NCI-H1092 (cell line): ENCODE measurements at regions not wholly inside any gene's neighbourhood (a gene's known extent, or its start where the extent isn't known, plus 50 kb on each side); places are given as distances from the start of the nearest gene placed in this dataset.

Experiments
- DNase-seq: peaks from one replicate; lab custom pipeline; 2025; lab: John Stamatoyannopoulos, UW

DNA sequence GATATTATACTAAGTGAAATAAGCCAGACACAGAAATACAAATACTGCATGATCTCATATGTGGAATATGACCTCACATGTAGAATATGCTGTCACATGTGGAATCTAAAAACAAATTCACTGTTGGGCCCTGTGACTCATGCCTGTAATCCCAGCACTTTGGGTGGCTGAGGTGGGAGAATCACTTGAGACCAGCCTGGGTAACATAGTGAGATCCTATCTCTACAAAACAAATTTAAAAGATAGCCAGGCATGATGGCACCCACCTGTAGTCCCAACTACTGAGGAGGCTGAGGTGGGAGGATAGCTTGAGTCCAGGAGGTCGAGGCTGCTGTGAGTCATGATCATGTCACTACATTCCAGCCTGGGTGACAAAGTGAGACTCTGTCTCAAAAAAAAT, 160.3 kb downstream of the PTEN start:
- no peak for DNase-seq

DNA sequence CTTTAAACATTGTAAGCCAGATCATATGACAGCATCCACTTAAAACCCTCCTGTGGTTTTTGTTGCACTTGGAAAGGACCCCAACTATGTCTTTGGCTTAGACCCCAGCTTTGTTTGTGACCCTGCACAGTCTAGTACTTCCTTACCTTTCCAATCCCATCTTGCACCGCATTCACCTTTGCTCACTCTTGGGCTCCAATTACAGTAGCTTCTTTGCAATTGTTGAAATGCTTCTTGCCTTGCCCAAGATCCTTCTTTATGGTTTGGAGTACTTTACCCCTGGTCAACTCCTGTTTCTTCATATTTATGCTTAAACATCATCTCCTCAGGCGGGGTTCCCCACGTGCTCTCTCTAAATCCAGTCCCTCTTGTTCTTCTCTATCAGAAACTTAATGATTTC, 162.6 kb downstream of the PTEN start:
- DNase-seq: no peak

DNA sequence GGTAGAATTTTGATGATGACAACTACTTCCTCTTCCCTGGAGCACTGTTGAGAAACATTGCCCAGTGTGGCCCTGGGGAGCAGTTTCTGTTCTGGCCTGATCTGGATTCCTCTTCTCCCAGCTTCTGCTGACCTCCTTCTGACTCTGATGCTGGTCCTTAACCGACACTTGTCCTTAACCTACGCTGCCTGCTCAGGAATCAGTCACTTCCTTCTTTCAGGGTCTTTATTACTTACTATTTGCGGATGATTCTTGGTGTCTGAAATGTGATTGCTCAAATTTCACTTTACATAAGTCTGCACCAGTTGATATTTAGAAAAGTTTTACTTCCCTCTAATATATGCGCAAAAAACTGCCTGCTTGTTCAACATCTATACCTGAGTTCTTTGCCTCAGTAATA, 164.1 kb downstream of the PTEN start:
- no peak for DNase-seq

DNA sequence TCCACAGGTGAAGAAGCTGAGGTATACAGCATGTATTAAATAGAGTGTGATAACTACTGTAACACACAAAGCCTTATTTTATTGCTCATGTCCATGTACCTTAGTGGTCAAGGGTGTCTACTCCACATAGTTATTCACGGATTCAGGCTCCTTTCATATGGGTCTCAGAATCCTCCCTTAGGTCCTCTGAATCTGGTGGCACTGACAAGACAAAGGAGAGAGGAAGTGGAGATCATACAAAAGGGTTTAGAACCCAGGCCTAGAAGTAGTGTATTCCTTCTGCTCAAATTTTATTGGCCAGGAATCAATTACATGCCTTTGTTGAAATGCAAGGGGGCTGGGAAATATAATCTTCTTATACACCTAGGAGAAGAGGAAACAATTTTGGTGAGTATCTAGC, 164.6 kb downstream of the PTEN start:
- no peak for DNase-seq

DNA sequence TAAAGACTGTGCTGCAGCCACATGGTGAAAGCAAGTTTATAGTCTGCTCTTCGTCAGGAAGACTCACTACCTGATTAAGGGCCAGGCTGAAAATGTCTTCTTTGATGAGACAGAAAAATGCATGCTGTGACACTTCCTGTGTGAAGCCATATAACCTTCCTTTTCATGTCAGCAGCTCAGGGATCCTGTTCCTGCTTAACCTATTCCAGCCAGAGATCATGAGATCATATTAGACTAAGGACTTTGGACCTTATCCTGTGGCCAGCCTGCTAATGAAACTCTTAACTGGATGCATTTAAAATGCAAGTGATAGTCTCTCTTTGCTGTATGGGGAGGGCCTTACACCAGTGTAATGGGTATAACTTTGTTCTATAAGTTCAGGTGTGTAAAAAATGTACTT, 165.2 kb downstream of the PTEN start:
- no peak for DNase-seq

DNA sequence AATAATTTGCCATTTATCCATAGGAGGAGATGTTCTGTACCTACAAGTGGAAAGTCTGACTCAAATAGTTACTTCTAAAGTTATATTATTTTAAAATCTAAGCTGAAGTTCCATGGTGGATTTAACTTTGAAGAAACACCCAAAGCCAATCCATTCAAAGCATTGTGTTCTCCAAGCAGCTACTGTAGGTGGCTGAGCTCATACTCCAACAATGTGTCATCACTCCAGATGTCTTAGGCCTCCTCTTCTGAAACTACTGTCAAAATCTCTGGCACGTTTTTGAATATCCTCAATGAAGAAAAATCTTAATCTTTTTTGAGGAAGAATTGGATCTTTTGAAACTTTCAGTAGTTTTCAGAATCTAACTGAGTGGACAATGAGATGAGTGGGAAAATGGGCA, 169.1 kb downstream of the PTEN start:
- DNase-seq: no peak

DNA sequence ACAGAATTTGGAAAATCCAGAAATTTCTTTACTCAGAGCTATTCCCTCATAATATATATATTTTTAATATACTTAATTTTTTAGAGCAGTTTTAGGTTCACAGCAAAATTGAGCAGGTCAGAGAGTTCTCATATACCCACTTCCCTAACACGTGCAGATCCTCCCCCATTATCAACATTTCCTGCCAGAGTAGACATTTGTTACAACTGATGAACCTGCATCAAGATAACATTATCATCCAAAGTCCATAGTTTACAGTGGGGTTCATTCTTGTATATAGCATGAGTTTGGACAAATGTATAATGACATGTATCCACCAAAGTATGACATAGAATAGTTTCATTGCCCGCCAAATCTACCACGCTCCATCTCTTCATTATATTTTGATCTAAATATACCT, 170.0 kb downstream of the PTEN start:
- no peak for DNase-seq

DNA sequence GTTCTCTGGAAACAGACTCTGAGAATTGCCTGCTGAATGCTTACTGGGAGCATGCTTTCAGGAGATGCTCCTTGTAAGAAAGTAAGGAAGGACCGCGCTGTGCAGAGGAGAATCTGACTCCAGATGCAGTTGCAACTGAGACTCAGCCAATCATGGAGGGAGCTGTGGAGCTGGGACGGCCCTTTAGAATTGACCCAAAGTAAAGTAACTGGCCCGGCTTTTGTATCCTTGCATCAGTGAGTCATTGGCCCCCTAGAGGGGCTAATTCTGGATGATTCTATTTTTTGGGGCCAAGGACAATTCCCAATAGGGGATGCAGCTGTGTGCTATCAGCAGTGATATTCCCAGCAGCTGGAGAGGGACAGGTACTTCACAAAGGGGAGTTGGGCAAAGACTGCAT, 170.4 kb downstream of the PTEN start:
- DNase-seq: no peak

DNA sequence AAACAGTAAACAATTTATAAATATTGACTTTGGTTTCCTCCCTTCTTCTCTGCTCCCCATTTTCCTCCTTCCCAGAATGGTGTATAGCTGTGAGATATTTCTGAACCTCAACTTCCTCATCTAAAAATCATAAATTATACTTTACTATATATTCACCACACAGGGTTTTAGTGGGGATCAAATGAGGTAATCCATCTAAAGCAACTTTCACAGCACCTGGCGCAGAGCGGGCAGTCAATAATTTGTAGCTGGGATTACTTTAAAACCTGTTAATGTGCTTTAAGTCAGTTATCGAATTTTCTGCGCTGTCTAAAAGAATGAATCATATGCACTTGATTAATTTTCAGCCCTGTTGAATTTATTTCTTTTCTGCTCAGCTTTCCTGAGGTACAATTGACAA, 172.7 kb downstream of the PTEN start:
- no peak for DNase-seq

DNA sequence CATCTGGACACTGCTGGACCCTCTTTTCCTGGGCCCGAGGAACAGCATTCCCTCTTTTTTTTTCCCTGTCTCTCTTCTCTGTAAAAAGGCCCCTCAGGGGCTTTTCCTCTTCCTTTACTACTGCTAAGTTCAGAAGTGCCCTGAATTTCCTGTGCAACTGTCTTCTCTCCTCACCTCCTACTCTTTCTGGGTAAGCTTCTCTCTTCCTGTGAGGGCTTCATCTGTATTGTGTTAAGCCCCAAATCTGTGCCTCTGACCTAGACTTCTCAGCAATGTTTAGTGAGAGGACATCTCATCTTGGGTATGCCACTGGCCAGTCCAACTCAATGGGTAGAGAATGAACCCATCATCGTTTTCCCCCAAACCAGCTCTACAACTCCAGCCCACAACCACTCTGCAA, 174.2 kb downstream of the PTEN start:
- no peak for DNase-seq

DNA sequence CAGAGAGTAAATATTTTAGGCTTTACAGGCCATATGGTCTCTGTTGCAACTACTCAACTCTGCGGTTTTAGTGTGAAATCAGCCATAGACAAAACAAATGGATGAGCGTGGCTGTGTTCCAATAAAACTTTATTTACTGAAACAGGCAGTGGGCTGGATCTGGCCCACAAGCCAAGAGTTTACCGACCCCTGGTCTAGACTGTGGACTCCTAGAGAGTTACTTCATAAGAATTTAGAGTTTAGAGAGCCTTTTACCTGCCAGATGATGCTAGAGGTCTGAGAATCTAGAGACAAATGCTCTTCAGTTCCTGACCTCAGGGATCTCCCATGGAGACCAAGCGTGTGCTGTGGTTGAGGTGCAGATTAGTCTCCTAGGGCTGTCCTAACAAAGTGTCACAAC, 174.8 kb downstream of the PTEN start:
- DNase-seq: no peak

DNA sequence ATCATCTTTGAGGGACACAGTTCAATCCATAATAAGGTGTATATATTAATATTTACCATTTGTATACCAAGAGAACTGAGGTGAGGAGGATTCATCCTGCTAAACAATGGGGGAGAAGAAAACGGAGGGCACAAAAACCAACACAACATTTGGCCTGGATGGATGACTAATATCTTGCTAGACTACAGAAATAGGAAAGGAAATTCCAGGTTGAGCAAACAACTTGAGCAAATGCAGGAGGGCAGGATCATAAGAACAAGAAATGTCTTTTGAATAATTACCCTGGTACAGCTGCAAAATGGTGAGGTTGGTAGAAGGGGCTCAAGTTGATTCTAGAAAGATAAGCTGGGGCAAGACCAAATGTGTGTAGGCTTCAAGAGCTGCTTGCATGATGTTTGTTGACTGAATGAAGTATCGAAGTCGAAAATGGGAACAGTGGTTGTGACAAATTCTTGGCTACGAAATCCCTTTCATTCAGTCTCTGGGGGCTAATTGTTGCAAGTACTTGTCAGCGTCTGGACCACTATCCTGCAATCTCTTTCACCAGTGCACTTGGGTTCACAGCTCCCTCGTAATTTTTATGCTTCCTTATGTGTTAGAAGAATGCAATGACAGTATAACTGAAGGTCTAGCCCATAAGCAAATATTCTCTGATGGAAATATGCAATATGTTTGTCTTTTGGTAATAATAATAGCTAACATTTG, 176.2 kb downstream of the PTEN start:
- DNase-seq: no peak

DNA sequence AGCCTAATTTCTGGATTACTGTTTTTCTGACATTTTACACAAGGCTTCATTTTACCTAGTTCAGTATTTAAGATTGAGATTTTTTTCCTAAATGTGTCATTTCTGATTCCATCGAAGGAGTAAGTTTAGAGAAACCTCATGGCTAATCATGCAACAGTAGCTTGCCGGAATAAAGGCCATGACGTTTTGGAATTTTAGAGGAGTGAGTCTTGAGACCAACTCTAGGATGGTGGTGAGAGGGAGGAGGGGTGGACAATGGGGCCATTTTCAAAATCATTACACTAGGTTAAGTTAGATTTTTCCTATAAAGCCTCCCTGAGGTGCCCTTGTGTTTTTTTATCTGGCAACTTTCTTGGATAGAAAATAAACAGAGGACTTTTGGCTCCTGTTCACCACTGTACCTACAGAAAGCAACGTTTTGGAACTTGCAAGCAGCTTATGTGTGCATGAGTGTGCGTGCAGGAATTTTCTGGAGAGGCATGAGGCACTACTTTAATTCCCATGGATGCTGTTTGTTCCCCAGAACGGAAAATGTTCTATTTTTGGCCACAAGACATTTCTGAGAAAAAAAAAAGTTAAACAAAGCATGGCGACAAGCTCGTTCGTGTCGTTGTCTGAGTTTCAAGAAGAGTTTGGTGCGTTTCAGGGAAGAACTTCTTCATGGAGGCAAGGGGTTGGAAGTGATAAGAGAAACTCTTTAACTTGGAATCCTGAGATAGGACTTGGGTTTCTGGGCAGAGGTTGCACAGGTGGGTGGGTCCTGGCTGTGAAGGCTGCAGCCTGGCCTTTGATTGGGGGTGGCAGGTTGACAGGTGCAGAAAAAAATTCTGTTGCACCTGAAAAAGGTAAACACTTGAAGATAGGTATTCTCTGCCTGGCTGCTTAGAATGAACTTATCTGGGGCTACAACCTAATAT, 178.1 kb downstream of the PTEN start:
- no peak for DNase-seq

DNA sequence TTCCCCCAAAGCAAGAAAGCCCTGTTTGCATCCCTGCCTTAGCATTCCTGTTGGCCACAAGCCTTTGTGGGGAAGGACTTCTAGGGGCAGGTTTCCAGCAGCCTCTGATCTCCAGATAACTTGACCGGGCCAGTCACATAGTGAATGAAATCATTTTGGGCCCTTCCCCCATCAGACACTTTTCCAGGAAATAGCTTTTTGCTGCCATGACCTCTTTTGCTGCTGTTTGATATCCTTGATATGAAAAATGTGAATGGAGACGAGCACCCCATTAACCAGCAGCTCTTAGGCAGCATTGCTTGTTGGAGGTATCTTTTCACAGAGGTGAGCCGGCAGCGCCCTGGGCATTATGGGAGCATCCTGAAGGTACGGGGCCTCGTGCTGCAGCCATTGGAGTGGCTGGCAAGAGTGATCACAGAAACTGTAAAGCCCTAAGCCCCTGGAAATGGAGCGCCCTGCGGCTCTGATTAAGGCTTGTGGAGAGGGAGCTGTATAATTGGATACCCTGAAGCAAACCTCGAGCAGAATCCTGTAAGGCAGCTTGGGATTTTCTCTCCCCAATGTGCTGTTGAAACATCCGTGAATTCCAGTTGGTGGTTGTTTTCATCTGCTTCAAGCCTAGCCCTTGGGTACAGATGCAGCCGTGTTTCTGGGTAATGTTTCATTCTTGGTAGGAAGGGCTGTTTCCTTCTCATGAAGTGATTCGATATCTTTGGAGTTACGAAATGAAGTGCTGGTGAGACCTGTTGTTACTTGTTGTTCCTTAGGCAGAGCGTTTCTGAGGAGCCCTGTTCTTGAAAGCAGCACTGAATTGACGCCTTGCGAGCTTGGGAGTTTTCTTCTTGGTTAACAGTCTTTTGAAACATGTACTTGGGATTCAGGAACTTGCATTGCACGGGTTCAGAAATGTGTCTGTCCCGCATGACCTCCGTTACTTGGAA, 179.0 kb downstream of the PTEN start:
- no peak for DNase-seq

DNA sequence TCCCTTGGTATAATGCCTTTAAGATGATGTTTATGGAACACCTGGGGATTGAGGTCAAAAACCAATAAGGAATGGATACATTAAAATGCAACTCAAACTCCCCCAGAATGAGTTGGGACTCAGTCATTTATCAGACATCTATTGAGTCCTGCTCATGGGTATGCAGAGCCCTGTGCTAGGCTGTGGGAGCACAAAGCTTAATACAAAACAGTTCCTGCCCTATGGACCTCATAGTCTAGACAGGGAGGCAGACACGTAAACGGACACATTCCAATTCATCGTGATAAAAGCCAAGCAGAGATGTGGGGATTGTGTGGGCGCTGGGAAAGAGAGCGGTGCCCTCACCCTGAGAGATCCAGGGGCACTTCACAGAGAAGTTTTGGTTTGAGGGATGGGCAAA, 181.7 kb downstream of the PTEN start:
- no peak for DNase-seq

DNA sequence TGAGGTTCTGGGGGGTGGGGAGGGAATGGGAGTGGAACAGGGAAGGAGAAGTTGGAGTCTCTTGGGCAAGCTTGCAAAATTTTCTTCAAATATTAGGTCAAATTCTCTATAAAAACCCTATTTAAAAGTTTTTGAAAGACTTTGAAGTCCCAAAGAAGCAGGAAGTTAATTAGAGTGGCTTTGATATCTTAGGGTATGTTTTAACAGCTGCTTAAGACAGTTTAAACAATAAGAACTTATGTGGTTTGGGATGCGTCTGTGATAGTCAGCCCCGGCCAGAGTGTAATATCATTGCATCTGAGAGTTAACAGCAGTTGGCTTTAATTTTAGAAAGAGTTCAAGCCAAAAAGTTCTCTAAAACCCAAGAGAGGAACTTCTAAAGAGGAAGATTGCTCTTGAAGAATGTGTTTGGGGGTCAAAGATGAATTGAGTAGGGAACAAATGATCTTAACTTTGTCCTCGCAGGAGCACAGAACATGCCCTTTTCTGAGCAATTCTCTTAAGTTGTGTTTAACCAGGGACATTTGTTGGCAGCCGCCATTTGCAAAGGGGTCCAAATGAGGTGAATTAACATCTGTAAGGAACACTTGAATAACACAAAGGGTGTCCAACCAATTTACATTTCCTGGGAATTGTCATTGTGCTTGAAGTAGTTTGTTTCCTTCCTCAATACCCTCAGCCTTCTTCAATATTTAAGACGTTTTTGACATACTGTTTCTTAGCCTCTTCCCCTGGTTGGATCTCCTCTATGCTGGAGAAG, 182.4 kb downstream of the PTEN start:
- DNase-seq: no peak

DNA sequence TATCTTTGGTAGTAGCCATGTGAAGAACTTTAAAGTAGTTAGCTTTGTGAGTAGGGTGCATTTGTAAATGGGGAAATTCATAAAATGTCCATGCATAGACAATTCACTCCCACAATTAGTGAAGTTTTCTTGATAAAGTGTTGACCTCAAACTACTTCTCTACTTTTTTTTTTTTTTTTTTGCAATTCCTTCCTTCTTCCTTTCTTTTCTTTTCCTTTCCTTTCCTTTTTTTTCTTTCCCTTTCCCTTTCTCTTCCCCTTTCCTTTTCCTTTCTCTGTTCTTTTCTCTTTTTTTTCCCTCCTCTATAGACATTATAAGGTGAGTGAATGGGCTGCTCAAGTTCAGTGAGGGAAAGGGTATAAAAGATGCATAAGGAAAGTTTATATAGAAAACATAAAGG, 184.2 kb downstream of the PTEN start:
- DNase-seq: no peak

DNA sequence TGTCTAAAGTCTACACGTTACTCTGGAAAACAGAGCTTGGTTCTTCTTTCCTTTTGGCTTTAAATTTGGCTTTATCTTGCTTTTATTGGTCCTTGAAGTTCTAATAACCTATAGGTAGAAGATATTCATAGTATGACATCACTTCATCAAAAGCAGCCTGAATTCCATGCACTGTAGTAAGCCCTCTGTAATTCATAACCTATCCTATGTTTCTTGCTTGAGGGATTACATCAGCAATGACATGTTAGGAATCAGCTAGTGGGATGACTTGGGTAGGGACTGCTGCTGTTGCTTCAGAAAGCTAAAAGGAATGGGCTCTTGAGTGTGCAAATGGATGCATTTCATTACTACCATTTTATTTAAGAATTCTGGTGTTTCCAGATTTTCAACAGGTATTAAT, 184.9 kb downstream of the PTEN start:
- DNase-seq: no peak

DNA sequence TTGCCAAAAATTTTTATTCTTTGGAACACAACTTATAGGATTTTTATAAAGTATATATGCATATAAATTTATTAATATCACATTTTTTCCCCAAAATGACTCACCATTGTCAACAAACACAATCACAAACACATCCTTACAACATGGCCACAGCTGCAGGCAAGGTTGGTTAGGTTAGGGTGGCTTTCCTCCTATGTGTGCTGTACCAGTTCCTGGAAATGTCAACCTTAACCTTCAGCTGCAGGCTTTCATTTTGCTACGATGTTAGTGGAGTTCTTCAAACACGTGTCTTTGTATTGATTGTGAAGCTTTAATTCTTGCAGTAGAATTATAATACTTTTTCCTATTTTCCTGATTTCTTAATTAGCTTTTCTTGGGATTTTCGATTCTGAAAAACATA, 185.8 kb downstream of the PTEN start:
- DNase-seq: no peak

DNA sequence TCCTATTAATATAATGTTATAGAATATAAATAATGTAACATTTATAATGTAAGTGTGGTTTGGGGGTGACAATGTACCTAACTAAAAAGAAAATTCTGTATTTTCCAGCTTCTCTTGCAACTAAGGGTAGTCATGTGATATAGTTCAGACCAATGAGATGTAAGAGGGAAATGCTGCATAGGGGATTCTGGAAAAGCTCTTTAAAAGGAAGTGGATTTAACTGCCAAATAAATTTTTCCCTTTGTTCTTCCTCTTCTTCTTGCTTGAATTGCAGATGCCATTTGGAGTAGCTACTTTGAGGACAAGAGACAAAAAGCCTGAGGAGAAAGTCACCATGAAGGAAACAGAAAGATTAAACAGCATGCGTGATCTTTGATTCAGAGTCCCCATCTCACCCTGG, 194.3 kb downstream of the PTEN start:
- no peak for DNase-seq

DNA sequence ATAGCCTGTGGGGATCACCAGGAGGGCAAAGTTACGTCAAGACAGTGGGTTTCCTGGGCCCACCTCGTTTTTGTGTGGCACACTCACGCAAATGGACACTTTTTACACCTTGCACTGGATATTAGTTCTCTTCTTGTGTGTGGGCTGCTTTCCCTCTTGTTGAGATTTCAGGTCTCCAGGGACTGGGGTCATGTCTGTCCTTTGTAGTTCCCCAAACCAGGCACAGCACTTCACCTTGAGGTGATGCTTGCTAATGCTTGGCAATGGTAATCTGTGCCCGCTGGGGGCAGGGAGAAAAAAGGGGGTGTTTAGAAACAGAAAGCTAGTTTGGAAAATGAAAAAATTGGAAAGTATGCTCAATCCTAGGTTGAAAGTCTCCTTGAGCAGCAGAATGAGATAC, 195.3 kb downstream of the PTEN start:
- no peak for DNase-seq

DNA sequence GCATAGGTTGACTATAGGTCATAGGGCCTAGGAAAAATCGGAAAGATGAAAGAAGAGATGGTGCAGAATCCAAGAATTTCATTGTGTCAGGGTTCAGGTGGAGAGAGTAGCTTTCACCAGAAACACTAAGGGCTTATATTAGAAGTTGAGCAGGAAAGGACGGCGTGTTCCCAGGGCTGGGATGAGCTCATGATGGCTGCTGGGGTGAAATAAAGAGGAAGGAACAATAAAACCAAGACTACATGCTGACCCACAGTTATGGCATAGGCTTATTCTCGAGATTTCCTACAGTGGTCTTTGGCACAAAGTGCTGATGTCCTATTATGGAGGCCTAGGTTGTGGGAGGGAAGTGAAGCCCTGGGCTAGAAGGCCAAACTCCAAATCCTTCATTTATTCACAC, 195.8 kb downstream of the PTEN start:
- DNase-seq: no peak
